Neural progenitor cell (in vitro differentiated cells): ENCODE measurements at regions not wholly inside any gene's neighbourhood (a gene's known extent, or its start where the extent isn't known, plus 50 kb on each side); places are given as distances from the start of the nearest gene placed in this dataset.

Source experiments
- DNase-seq: peaks from one replicate; pipeline ENCODE4 v3.0.0-alpha.2; 2016; ENCODE audit warnings: low spot score
- H2AFZ ChIP-seq: fragments of 200-600 bp; sonication (generic); replicated peaks from 2 replicates; pipeline ENCODE4 v1.6.1; 2016; ENCODE audit warnings: antibody characterized with exemption
- H3F3A ChIP-seq: fragments of 200-600 bp; sonication (generic); 2 replicates; pipeline ENCODE4 v1.6.1; 2016; ENCODE audit warnings: antibody characterized with exemption, low read depth
- H3K27ac ChIP-seq: fragments of 200-600 bp; sonication (generic); 2 replicates; pipeline ENCODE4 v1.5.1; 2016; ENCODE audit warnings: mild to moderate bottlenecking
- H3K27me3 ChIP-seq: fragments of 200-600 bp; sonication (generic); 2 replicates; pipeline ENCODE4 v1.6.1; 2016; ENCODE audit warnings: mild to moderate bottlenecking, moderate library complexity
- H3K36me3 ChIP-seq: fragments of 200-600 bp; sonication (generic); 2 replicates; pipeline ENCODE4 v1.5.1; 2016
- H3K4me1 ChIP-seq: fragments of 200-600 bp; sonication (generic); 2 replicates; pipeline ENCODE4 v1.6.1; 2016; ENCODE audit warnings: mixed run types
- H3K4me2 ChIP-seq: fragments of 200-600 bp; sonication (generic); 2 replicates; pipeline ENCODE4 v1.6.1; 2016
- H3K4me3 ChIP-seq: fragments of 200-600 bp; sonication (generic); 2 replicates; pipeline ENCODE4 v1.5.1; 2016
- H3K79me2 ChIP-seq: fragments of 200-600 bp; sonication (generic); 2 replicates; pipeline ENCODE4 v1.6.1; 2016; ENCODE audit warnings: low read depth
- H3K9ac ChIP-seq: fragments of 200-600 bp; sonication (generic); 2 replicates; pipeline ENCODE4 v1.6.1; 2016
- H3K9me3 ChIP-seq: fragments of 200-600 bp; sonication (generic); 2 replicates; pipeline ENCODE4 v1.5.1; 2016; ENCODE audit warnings: low read depth
- H4K20me1 ChIP-seq: fragments of 200-600 bp; sonication (generic); 2 replicates; pipeline ENCODE4 v1.6.1; 2016; ENCODE audit warnings: low read depth
- H3K27ac Mint-ChIP-seq: 3 replicates; pipeline ENCODE4 v1.8.0; 2021; ENCODE audit warnings: mixed read lengths
- H3K27me3 Mint-ChIP-seq: 2 replicates; pipeline ENCODE4 v1.8.0; 2022; ENCODE audit warnings: low read depth, mild to moderate bottlenecking, inconsistent platforms, moderate library complexity, mixed read lengths; ENCODE audit not compliant: insufficient read depth
- H3K36me3 Mint-ChIP-seq: 3 replicates; pipeline ENCODE4 v1.8.0; 2021; ENCODE audit warnings: mixed read lengths
- H3K4me1 Mint-ChIP-seq: 3 replicates; pipeline ENCODE4 v1.8.0; 2021; ENCODE audit warnings: mixed read lengths
- H3K4me3 Mint-ChIP-seq: 3 replicates; pipeline ENCODE4 v1.8.0; 2021; ENCODE audit warnings: mild to moderate bottlenecking, moderate library complexity, mixed read lengths
- H3K9me3 Mint-ChIP-seq: 3 replicates; pipeline ENCODE4 v1.8.0; 2020; ENCODE audit warnings: mixed read lengths
- EZH2 ChIP-seq: fragments of 200-600 bp; sonication (generic); IDR thresholded peaks from 2 replicates; pipeline ENCODE4 v1.6.1; 2017; ENCODE audit warnings: antibody characterized with exemption, mild to moderate bottlenecking, moderate library complexity
- EZH2phosphoT487 ChIP-seq: fragments of 200-600 bp; sonication (generic); IDR thresholded peaks from 2 replicates; pipeline ENCODE4 v1.6.1; 2017; ENCODE audit warnings: antibody characterized with exemption
- TF ChIP-seq, protein P1 (sequence below): fragments of 200-600 bp; sonication (generic); IDR thresholded peaks from 2 replicates; pipeline ENCODE4 v1.5.1; 2017; ENCODE audit warnings: antibody characterized with exemption, mild to moderate bottlenecking

DNA sequence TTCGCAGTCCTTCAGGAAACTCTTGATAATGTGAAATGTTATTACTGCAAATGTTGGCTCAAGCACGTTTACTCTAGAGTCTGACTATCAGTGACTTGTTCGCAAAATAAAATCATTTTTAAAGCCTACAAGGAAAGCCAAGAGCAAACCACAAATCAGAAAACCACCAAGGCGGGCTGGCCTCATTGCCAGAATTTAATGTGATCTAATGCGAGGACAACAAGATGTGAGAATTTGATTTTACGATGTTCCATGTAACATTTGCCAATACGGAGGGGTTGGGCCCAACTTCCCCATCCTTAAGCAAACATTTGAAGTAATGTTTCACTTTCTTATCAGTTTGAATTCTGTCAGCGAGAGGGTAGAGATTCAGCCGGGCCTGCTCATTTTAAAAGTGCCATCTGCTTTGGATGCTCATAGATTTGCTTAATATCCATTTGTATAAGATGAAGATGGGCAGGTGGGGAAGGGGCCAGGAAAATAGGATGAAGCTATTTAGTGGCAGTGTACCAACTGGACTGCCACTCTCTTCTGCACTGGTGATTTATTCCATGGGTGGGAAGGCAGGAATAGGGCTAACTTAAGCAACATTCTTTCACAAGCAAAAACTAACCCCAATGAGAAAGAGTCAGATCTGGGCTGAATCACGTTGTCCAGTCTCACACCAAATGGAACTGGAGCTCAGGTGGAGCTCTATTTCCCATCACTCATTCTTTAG, 225.3 kb downstream of the ANAPC10 start:
- H3K4me2 ChIP-seq, result no peak overlapping the region
- H3K27ac Mint-ChIP-seq, result no peak overlapping the region
- H3K36me3 ChIP-seq, result no peaks in the 10 kb centered on the region
- H4K20me1 ChIP-seq, result no peaks in the 10 kb centered on the region
- H3K4me1 ChIP-seq, result no peaks in the 10 kb centered on the region
- no peak for DNase-seq
- no peak overlapping the region for H2AFZ ChIP-seq
- no peak for TF ChIP-seq EZH2phosphoT487
- no peak for TF ChIP-seq EZH2
- TF ChIP-seq, protein P1, sequence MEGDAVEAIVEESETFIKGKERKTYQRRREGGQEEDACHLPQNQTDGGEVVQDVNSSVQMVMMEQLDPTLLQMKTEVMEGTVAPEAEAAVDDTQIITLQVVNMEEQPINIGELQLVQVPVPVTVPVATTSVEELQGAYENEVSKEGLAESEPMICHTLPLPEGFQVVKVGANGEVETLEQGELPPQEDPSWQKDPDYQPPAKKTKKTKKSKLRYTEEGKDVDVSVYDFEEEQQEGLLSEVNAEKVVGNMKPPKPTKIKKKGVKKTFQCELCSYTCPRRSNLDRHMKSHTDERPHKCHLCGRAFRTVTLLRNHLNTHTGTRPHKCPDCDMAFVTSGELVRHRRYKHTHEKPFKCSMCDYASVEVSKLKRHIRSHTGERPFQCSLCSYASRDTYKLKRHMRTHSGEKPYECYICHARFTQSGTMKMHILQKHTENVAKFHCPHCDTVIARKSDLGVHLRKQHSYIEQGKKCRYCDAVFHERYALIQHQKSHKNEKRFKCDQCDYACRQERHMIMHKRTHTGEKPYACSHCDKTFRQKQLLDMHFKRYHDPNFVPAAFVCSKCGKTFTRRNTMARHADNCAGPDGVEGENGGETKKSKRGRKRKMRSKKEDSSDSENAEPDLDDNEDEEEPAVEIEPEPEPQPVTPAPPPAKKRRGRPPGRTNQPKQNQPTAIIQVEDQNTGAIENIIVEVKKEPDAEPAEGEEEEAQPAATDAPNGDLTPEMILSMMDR, result no peak
- no peaks in the 10 kb centered on the region for H3K27me3 ChIP-seq
- H3K4me1 Mint-ChIP-seq, result no peaks in the 10 kb centered on the region
- no peak overlapping the region for H3K4me3 ChIP-seq
- no peaks in the 10 kb centered on the region for H3K9me3 Mint-ChIP-seq
- H3K4me3 Mint-ChIP-seq, result no peak overlapping the region
- no peaks in the 10 kb centered on the region for H3K79me2 ChIP-seq
- H3K27ac ChIP-seq, result no peak overlapping the region
- H3K9ac ChIP-seq, result no peak overlapping the region
- no peaks in the 10 kb centered on the region for H3F3A ChIP-seq
- no peaks in the 10 kb centered on the region for H3K36me3 Mint-ChIP-seq
- no peaks in the 10 kb centered on the region for H3K27me3 Mint-ChIP-seq
- H3K9me3 ChIP-seq, result no peaks in the 10 kb centered on the region

DNA sequence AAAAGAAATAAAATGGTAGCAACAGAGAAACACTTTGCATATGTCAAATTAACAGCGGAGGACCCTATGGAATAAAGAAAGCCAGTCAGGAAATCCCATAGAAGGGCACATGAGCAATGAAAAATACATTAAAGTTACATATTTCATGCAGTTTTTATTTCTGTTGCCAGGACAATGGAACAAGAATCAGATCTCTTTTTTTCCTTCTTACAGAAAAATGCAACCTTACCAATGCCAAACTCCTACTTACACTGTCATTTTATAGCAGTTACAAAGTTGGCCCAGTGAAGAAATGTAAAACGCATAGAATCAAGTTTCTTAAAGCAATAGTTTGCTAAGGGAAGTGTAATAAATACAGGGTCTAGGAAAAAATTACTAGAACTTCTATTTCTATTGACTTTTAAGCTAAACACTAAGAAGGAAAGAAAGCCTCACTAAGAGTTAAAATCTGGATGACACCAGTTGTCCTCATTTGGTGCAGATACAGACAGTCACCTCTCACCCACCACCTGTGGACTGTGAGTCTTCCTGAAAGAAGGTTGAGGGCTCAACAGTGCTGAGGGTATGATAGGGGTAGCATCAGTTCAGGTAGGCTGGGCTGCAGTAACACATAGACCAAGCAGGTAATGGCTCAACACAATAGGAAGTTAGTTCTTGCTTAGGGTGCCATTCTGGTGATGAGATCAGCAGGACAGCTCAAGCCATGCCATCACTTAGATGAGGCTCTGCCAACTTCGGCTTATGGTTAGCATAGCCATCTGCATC, 224.6 kb downstream of the ANAPC10 start:
- TF ChIP-seq, protein P1, result no peak
- no peak for TF ChIP-seq EZH2phosphoT487
- TF ChIP-seq EZH2, result no peak
- Histone ChIP-seq H3K27me3 (no peaks in the 10 kb centered on the region), H3K27ac (no peak overlapping the region), H3K4me3 (no peak overlapping the region), H3K36me3 (no peaks in the 10 kb centered on the region), H2AFZ (no peak overlapping the region), H3K9ac (no peak overlapping the region), H3K79me2 (no peaks in the 10 kb centered on the region), H3F3A (no peaks in the 10 kb centered on the region), H4K20me1 (no peaks in the 10 kb centered on the region), H3K4me1 (no peaks in the 10 kb centered on the region), H3K9me3 (no peaks in the 10 kb centered on the region), H3K4me2 (no peak overlapping the region)
- H3K9me3 Mint-ChIP-seq, result no peaks in the 10 kb centered on the region
- H3K4me1 Mint-ChIP-seq, result no peaks in the 10 kb centered on the region
- no peak overlapping the region for H3K27ac Mint-ChIP-seq
- H3K27me3 Mint-ChIP-seq, result no peaks in the 10 kb centered on the region
- H3K4me3 Mint-ChIP-seq, result no peak overlapping the region
- H3K36me3 Mint-ChIP-seq, result no peaks in the 10 kb centered on the region
- DNase-seq, result no peak

DNA sequence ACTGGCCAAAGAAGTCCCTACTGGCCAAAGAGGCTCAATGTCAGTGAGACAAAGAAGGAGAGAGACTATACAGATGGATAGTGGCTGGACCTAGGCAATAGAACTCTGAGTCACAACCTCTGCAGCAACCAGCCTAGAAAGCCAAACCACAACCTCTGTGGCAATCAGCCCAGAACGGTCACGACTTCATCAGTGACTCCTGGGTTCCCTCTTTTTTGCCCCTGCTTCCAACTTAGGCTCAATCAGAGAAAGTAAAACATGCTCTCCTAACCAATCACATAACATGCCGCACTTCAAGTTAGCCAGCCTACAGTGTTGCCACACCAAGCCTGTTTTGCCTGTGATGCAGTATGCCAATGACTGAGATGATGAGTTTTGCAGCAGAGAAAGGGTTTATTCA, 203.4 kb downstream of the ANAPC10 start:
- H2AFZ ChIP-seq, result no peak overlapping the region
- TF ChIP-seq, protein P1, result no peak
- TF ChIP-seq EZH2phosphoT487, result no peak
- TF ChIP-seq EZH2, result no peak
- no peak overlapping the region for H3K4me2 ChIP-seq
- H3F3A ChIP-seq, result no peaks in the 10 kb centered on the region
- no peak overlapping the region for H3K4me3 Mint-ChIP-seq
- H3K4me1 ChIP-seq, result no peaks in the 10 kb centered on the region
- H3K9me3 ChIP-seq, result no peaks in the 10 kb centered on the region
- peaks cover 3% of the 10 kb centered on the region for H3K9me3 Mint-ChIP-seq
- no peaks in the 10 kb centered on the region for H3K79me2 ChIP-seq
- no peaks in the 10 kb centered on the region for H3K27me3 Mint-ChIP-seq
- no peaks in the 10 kb centered on the region for H4K20me1 ChIP-seq
- H3K27ac Mint-ChIP-seq, result no peak overlapping the region
- H3K36me3 Mint-ChIP-seq, result no peaks in the 10 kb centered on the region
- H3K36me3 ChIP-seq, result no peaks in the 10 kb centered on the region
- no peak for DNase-seq
- no peaks in the 10 kb centered on the region for H3K27me3 ChIP-seq
- H3K27ac ChIP-seq, result no peak overlapping the region
- H3K9ac ChIP-seq, result no peak overlapping the region
- peaks cover 2% of the 10 kb centered on the region for H3K4me1 Mint-ChIP-seq
- no peak overlapping the region for H3K4me3 ChIP-seq
